Activated T-helper 17 cell treated with anti-CD3 and anti-CD28 coated beads, Interleukin-2, amount 50 U/mL, for 72 hours (primary cell): ENCODE measurements at regions not wholly inside any gene's neighbourhood (a gene's known extent, or its start where the extent isn't known, plus 50 kb on each side); places are given as distances from the start of the nearest gene placed in this dataset.
"Not testable (repeated sequence)": the region's sequence is repeated elsewhere in the genome, so short reads cannot be mapped to it uniquely, and the experiment has no call there.

Experiments
- ATAC-seq: fragments of 150-1000 bp; cut with Tn5 transposase; replicated peaks from 2 replicates; pipeline ENCODE4 v1.10.0; 2021; ENCODE audit warnings: mild to moderate bottlenecking, moderate library complexity
- H3K27ac Mint-ChIP-seq: one replicate; pipeline ENCODE4 v1.8.0; 2022; ENCODE audit warnings: mixed read lengths
- H3K27me3 Mint-ChIP-seq: one replicate; pipeline ENCODE4 v1.8.0; 2022; ENCODE audit warnings: mixed read lengths
- H3K36me3 Mint-ChIP-seq: one replicate; pipeline ENCODE4 v1.8.0; 2022; ENCODE audit warnings: low read depth, mild to moderate bottlenecking, mixed read lengths
- H3K4me1 Mint-ChIP-seq: one replicate; pipeline ENCODE4 v1.8.0; 2022; ENCODE audit warnings: mixed read lengths
- H3K4me3 Mint-ChIP-seq: one replicate; pipeline ENCODE4 v1.8.0; 2022; ENCODE audit warnings: mild to moderate bottlenecking, mixed read lengths
- H3K9me3 Mint-ChIP-seq: one replicate; pipeline ENCODE4 v1.8.0; 2022; ENCODE audit warnings: mixed read lengths

DNA sequence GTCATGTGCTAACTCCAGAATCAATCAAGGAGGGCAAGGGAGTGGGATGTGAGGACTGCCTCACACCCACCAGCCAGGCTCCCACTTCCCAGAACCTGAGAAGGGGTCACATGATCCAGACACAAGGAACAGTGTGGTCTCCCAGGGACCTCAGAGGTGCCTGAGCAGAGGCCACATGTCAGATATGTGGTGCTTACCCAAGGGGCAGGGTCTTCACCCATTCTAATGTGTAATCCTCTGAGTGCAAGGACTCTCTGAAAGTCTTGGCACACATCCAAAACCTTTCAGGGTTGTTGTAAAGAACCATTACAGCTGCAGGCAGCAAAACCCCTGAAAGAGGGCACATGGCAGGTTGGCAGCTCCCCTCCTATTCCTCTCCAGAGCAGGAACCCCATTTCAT is 656.6 kb downstream of the UQCRFS1 start:
- Mint-ChIP-seq H3K9me3 (no peaks in the 10 kb centered on the region), H3K27ac (no peak overlapping the region), H3K4me3 (no peak overlapping the region), H3K36me3 (no peaks in the 10 kb centered on the region), H3K27me3 (no peaks in the 10 kb centered on the region), H3K4me1 (no peaks in the 10 kb centered on the region)
- no peak for ATAC-seq

DNA sequence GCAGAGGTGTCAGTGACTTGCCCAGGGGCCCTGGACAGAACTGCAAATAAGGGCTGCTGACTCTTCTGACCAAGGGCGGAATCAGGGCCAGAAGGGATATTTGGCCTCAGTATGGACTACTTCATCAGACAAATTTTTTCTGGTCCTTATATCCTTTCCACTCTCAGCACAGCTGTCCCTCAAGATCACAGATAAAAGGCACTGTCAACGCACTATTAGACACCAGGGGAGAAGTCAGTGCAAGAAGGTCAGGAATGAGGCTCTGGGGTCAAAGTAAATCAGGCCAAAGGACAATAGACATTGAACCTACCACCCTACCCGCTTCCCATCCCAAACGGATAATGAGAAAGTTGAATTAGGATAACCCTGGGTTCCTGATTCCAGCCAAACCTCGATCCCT is 657.6 kb downstream of the UQCRFS1 start:
- Mint-ChIP-seq H3K4me3 (no peak overlapping the region), H3K27ac (no peak overlapping the region), H3K4me1 (no peaks in the 10 kb centered on the region), H3K27me3 (no peaks in the 10 kb centered on the region), H3K36me3 (no peaks in the 10 kb centered on the region), H3K9me3 (no peaks in the 10 kb centered on the region)
- ATAC-seq, result no peak

DNA sequence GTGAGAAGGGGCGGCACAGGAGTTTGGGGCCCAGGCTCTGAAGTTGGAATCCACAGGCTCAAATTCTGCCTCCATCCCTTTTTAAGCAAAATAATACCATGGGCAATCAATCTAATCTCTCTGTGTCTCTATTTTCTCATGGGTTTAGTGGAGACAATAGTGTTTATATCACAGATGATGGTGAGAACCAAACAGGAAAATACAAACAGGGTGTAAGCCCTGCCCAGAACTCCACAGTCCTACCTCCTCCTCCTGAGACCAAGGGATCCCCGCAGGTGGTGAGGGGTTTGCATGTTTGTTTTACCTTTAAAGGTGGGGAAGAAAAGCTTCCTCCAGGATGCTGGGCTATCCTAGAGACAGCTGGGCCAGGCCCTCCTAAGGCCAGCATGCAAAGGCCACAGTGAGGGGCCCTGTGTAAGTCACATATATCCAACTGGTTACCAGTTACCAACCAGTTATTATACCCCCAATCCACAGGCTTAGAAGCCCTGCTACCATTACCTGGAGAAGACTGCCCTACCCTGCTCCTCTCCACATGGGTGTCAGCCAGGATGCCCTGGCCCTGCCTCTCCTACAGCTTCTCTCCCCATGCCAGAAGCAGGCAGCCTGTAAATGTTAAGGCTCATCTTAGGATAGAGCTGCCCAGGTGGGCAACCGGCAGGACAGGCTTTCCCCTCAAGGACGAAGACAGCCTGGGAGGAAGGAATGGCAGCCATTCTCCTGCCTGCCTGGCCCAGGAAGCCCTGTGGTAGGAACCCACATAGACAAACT is 658.4 kb downstream of the UQCRFS1 start:
- H3K9me3 Mint-ChIP-seq, result no peaks in the 10 kb centered on the region

DNA sequence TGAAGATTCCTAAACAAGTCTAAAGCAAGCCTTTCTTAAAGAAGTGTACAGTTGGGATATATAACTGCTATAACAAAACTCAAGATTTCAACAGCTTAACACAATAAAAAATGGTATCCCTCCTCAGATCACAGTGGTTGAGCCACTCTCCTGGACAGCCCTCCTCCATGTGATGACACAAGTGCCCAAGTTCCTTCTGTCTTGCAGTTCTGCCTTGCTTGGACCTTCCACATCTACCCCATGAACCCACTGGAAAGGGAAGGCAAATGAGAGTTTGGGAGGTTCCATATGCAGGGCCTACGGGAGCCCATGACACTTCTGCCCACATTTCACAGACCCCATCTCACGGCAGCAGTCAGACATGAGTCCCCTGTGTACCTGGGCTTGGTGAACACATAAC is 659.2 kb downstream of the UQCRFS1 start:
- Mint-ChIP-seq H3K27me3 (no peaks in the 10 kb centered on the region), H3K36me3 (no peaks in the 10 kb centered on the region), H3K9me3 (no peaks in the 10 kb centered on the region), H3K4me1 (no peaks in the 10 kb centered on the region), H3K27ac (no peak overlapping the region), H3K4me3 (no peak overlapping the region)
- ATAC-seq, result no peak

More for the DNA sequence above, 658.4 kb downstream of the UQCRFS1 start:
- Mint-ChIP-seq H3K27me3 (no peaks in the 10 kb centered on the region), H3K27ac (no peak overlapping the region), H3K4me3 (no peak overlapping the region), H3K4me1 (no peaks in the 10 kb centered on the region), H3K36me3 (no peaks in the 10 kb centered on the region)
- no peak for ATAC-seq

DNA sequence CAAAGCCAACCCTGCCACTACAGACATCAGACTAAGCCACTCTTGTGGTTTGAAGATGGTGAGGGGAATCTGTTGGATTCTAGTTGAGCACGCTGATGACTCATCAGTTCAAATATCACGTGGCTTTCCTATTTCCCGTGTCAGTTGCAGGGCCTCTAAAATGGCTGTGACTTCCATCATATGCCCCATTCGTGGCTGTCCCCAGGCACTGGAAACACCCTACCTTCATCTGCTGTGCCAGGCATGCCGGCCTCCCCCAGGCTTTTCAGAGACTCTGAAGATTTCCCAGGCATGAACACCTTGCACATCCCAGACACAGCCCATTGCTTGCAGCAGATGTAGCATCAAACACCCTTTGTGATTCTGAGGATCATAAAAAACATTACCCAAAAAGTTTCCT is 659.9 kb downstream of the UQCRFS1 start:
- Mint-ChIP-seq H3K36me3 (no peaks in the 10 kb centered on the region), H3K27me3 (no peaks in the 10 kb centered on the region), H3K9me3 (no peaks in the 10 kb centered on the region), H3K4me3 (no peak overlapping the region), H3K27ac (no peak overlapping the region), H3K4me1 (no peaks in the 10 kb centered on the region)
- ATAC-seq, result no peak

DNA sequence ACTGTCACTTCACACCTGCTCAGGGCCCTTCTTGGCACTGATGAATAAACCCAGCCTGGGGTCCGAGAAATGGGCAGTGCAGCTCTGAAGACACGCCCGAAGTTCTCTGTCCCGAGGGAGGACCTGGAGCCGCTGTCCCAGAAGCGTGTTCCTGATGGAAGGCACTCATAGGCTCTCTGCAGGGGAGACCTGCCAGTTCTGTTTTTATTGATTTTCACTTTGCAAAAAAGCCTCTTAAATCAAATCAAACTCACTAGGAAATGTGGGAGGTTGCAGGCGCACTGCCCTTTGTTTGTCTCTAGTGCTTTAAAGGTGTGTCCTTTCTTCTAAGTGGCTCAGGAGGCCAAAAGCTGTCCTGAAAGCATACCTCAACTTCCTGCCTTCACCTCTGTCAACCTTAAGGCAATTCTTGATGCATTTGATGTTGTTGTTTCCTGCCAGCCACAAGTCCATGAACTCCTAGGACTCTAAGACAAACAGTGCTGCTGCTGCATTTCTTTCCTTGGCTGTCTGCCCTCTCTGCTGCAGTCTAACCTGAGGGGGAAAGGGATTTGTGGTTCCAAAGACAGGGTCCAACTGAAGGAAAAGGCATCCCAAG is 663.2 kb downstream of the UQCRFS1 start:
- ATAC-seq, result no peak
- Mint-ChIP-seq H3K36me3 (no peaks in the 10 kb centered on the region), H3K4me1 (no peaks in the 10 kb centered on the region), H3K4me3 (no peak overlapping the region), H3K27ac (no peak overlapping the region), H3K9me3 (peaks cover 5% of the 10 kb centered on the region), H3K27me3 (no peaks in the 10 kb centered on the region)

DNA sequence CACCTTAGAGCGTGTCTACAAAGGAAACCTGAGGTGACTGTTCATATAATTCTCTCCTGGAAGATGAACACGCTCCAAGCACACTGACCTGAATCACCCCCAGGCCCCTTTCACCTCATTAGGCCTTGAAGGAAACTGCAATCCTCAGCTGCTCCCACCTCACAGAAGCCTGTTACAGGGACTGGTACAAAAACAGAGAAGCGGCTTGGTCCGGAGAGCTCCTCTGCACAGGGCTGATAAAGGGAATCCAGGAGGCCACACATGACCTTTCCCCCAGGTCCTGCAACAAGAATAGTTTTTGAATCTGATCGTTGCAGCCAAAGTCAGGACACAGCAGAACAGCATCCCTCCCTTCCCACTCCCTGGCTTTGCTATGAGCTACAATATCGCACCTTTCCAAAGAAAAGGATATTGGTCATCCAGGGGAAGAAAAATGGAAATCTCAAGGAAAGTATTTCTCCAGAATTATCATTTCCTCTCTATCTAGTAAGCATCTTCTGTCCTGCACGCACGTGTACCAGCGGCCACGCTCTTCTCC is 666.7 kb downstream of the UQCRFS1 start:
- H3K9me3 Mint-ChIP-seq, result peaks cover 5% of the 10 kb centered on the region
- no peaks in the 10 kb centered on the region for H3K27me3 Mint-ChIP-seq
- H3K27ac Mint-ChIP-seq, result no peak overlapping the region
- H3K36me3 Mint-ChIP-seq, result no peaks in the 10 kb centered on the region
- H3K4me3 Mint-ChIP-seq, result no peak overlapping the region
- H3K4me1 Mint-ChIP-seq, result no peaks in the 10 kb centered on the region
- no peak for ATAC-seq

DNA sequence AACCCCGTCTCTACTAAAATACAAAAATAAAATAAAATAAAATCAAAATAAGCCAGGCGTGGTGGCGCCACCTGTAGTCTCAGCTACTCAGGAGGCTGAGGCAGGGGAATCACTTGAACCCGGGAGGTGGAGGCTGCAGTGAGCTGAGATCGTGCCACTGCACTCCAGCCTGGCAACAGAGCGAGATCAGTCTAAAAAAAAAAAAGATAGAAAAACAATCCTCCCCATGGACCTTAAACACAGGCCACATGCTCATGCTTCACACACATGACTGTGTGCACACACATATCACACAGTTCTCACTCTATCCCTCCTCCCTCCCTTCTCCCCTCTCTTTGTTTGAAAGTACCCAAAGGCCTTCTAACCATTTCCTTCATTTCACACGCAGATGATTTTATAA is 667.6 kb downstream of the UQCRFS1 start:
- not testable (repeated sequence) for H3K9me3 Mint-ChIP-seq, H3K4me3 Mint-ChIP-seq, ATAC-seq, H3K27ac Mint-ChIP-seq, H3K27me3 Mint-ChIP-seq, H3K36me3 Mint-ChIP-seq, H3K4me1 Mint-ChIP-seq

DNA sequence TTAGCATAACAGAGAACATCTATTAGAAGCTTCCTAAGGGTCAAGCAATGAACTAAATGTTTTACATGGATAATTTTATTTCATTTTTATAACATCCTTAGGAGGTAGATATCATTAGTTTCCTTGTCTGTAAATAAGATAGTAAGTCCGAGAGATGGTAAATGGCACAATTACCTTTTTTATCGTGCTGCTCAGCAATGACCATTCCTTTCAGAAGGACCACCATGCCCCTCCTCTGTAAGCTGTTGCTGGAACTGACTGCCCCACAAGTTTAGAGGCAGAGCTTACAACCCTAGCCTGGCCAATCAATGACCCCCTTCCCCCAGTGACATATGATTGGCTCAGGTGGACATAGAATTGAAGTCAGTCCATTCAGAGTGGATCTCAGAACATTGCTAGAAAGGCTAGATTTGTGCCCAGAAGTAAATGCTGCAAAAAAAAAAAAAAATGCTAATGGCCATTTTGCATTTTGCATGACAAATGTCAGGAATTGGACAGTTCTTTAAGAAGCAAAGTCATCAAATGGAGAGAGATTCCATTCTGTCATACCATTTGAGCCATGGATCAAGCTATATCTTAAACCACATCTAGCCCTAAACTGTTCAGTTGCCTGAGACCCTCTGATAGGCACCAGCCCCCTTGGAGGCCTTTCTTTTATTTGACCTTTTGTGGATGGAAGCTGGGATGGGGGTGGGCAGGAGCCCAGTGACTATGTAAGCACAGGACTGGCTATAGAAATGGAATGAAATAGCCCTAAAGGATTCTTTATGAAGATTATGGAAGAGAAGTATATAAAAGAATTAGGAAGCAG is 668.3 kb downstream of the UQCRFS1 start:
- no peaks in the 10 kb centered on the region for H3K36me3 Mint-ChIP-seq
- no peak overlapping the region for H3K4me3 Mint-ChIP-seq
- no peak overlapping the region for H3K27ac Mint-ChIP-seq
- H3K9me3 Mint-ChIP-seq, result peaks cover 5% of the 10 kb centered on the region
- H3K27me3 Mint-ChIP-seq, result no peaks in the 10 kb centered on the region
- H3K4me1 Mint-ChIP-seq, result no peaks in the 10 kb centered on the region
- no peak for ATAC-seq

DNA sequence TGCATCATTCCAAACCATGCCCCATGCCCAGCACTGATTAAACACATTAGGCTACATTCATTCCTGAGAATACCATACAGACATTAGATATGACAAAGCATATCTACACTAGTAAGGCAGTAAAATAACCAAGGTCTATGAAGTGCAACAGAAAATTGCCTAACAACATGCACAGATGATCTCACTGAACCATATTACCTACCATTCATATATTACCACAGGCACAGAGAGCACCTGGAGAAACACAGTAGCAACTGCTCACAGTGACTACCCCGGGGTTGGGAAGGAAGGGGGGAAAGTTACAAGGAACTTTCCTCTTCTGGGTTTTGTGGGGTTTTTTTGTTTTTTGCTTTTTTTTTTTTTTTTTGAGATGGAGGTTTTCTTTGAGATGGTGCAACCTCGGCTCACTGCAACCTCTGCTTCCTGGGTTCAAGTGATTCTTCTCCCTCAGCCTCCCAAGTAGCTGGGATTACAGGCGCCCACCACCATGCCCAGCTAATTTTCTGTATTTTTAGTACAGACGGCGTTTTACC is 669.6 kb downstream of the UQCRFS1 start:
- Mint-ChIP-seq H3K4me1 (no peaks in the 10 kb centered on the region), H3K9me3 (peaks cover 5% of the 10 kb centered on the region), H3K4me3 (no peak overlapping the region), H3K27me3 (no peaks in the 10 kb centered on the region), H3K27ac (no peak overlapping the region), H3K36me3 (no peaks in the 10 kb centered on the region)
- ATAC-seq, result no peak

DNA sequence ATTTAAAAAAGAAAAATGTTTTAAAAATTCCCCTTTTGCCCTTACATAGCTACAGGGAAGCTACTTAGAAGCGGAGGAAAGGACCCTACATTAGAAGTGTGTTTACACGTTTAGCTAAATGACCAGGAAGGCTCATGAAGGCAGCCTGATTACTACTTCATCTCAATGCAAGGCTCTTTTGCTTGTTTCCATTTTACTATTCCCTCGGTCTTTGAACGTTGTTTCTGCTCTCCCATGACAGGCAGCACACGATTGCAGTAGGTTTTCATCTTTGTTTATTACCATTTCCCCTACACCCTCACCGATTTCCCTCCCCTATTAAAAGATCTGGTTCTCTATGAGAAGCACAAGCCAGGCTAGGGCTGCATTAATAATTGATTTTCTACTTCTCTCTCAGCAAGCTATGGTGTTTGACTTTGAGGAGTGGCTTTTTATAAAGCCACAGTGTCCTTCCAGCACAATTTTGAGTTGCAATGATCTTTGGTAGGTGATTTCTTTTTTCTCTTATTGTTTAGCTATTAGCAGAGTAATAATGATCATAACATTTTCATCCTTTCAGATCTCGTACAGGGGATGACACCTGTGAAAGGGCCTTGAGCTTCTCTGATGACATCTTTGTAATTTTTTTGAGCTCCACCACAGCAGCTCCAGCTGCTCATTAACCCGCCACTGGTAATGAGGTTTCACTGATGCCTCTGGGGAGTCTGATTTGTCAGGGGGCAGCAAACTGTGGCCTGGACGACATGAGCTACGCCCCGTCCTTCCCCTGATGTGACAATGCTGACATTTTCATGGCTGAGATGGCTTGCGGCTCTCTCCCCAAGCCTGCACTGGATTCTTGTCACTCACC is 670.3 kb downstream of the UQCRFS1 start:
- Mint-ChIP-seq H3K9me3 (peaks cover 9% of the 10 kb centered on the region), H3K4me1 (no peaks in the 10 kb centered on the region), H3K27me3 (no peaks in the 10 kb centered on the region), H3K27ac (no peak overlapping the region), H3K4me3 (no peak overlapping the region), H3K36me3 (no peaks in the 10 kb centered on the region)
- no peak for ATAC-seq

DNA sequence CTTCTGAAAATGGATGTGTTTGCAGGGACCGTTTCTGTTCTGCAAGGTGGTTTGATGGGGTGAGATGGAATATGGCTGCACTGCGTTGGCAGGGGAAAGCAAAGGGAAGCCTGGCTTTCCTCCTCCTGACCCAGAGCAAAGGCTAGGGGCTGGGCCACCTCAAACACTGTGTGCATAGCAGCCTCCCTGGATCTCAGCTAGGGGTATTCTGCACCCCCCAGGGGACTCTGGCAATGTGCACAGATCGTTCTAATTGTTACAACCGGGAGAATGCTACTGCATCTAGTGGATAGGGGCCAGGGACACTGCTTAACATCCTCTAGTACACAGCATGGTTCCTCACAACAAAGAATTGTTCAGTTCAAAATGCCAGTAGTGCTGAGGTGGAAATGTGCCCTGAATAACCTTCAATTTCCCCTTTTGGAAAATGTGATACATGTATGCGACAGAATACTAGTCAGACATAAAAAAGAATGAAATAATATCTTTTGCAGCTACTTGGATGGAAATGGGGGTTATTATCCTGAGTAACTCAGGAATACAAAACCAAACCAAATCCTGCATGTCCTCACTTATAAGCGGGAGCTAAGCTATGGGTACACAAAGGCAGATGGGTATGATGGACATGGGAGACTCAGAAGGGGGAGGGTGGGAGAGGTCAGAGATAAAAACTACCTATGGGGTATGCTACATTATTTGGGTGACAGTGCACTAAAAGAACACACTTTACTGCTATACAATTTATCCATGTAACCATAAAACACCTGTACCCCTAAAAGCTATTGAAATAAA is 671.2 kb downstream of the UQCRFS1 start:
- Mint-ChIP-seq H3K27ac (no peak overlapping the region), H3K27me3 (no peaks in the 10 kb centered on the region), H3K9me3 (peaks cover 8% of the 10 kb centered on the region), H3K4me3 (no peak overlapping the region), H3K36me3 (no peaks in the 10 kb centered on the region), H3K4me1 (no peaks in the 10 kb centered on the region)
- no peak for ATAC-seq

DNA sequence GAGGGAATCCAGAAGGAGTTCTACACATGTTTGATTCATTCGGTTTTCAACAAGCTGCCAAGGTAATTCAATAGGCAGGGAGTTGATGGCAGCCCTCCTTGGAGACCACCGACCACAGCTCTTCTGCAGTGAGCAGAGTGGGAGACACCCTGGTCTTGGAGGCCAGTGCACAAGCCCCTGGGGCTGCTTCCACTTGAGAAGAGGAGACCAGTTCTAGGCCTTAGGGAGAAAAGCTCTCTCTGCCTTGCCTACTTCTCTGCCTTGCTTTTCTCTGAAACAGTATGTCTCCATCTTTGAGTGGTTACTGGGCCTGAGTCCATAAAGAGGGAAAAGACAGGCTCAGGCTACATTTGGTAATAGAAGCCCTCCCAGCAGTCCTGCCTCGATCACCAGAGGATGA is 671.9 kb downstream of the UQCRFS1 start:
- Mint-ChIP-seq H3K4me1 (no peaks in the 10 kb centered on the region), H3K27ac (no peak overlapping the region), H3K27me3 (no peaks in the 10 kb centered on the region), H3K36me3 (no peaks in the 10 kb centered on the region), H3K9me3 (peaks cover 4% of the 10 kb centered on the region), H3K4me3 (no peak overlapping the region)
- no peak for ATAC-seq
